HCT116 (cell line): ENCODE measurements at regions not wholly inside any gene's neighbourhood (a gene's known extent, or its start where the extent isn't known, plus 50 kb on each side); places are given as distances from the start of the nearest gene placed in this dataset.

Source experiments
- ATAC-seq: fragments of 200-7000 bp; cut with Tn5 transposase; 2 replicates; pipeline ENCODE4 v1.9.1; 2020; ENCODE audit warnings: mild to moderate bottlenecking, moderate library complexity
- BruUV-seq: library from RNA; stranded (reverse); fragments of 400-500 nt; replicated peaks from 2 replicates; lab custom pipeline; 2021; lab: Mats Ljungman, UMichigan
- CTCF ChIA-PET: fragments of 300-600 bp; sonication (Branson Sonifier 250); formaldehyde crosslinking; loops from one replicate; lab custom pipeline; 2021; ENCODE audit warnings: antibody characterized with exemption; lab: Charles Lee
- POLR2A ChIA-PET: fragments of 300-600, 350-600 bp; sonication (Branson Sonifier 250); formaldehyde crosslinking; loops from one replicate; lab custom pipeline; 2021; ENCODE audit warnings: antibody characterized with exemption; lab: Charles Lee
- RAD21 ChIA-PET, 2 experiments: fragments of 300-600 bp; sonication (Branson Sonifier 250); formaldehyde crosslinking; loops; one replicate each; lab custom pipeline; 2023; ENCODE audit warnings: low total read pairs in 2 of 2; ENCODE audit not compliant: uncharacterized antibody in 2 of 2, unreplicated experiment in 2 of 2, low non-redundant PET in 1 of 2; lab: Charles Lee
- DNase-seq: peaks from one replicate; pipeline ENCODE4 v3.0.0-alpha.2; 2010; ENCODE audit warnings: low read depth, low spot score
- H2AFZ ChIP-seq: fragments of 200-600 bp; shearing (Covaris generic), sonication (generic); 2 replicates; pipeline ENCODE4 v1.6.1; 2017; ENCODE audit warnings: low read depth, mixed run types, mixed read lengths, antibody characterized with exemption, low read length; ENCODE audit not compliant: poor library complexity, severe bottlenecking
- H3K27ac ChIP-seq: 2 replicates; pipeline ENCODE4 v1.5.1; 2012; ENCODE audit warnings: low read depth, low read length
- H3K27me3 ChIP-seq: fragments of 200-600 bp; sonication (generic); 2 replicates; pipeline ENCODE4 v1.6.1; 2016; ENCODE audit warnings: mixed run types, low read length, mixed read lengths; ENCODE audit not compliant: insufficient read depth
- H3K36me3 ChIP-seq, 2 experiments: fragments of 200-500 bp in 1 of 2; fragments of 200-600 bp in 1 of 2; sonication (Bioruptor generic) in 1 of 2; sonication (generic) in 1 of 2; 2 replicates each; pipeline versions ENCODE4 v1.5.1 to v1.6.1; 2014 to 2016; ENCODE audit warnings: low read length in 2 of 2, inconsistent platforms in 1 of 2, mixed read lengths in 1 of 2, mixed run types in 1 of 2; ENCODE audit not compliant: insufficient read depth in 2 of 2, control insufficient read depth in 1 of 2
- H3K4me1 ChIP-seq, 2 experiments: fragments of 200-600 bp in 1 of 2; sonication (generic) in 1 of 2; 2 replicates each; pipeline versions ENCODE4 v1.5.1 to v1.6.1; 2012 to 2017; ENCODE audit warnings: low read length in 2 of 2, inconsistent platforms in 1 of 2, mild to moderate bottlenecking in 1 of 2, mixed read lengths in 1 of 2, mixed run types in 1 of 2, moderate library complexity in 1 of 2; ENCODE audit not compliant: insufficient read depth in 2 of 2, control insufficient read depth in 1 of 2
- H3K4me2 ChIP-seq: fragments of 200-600 bp; sonication (generic); 2 replicates; pipeline ENCODE4 v1.6.1; 2017; ENCODE audit warnings: mixed run types, low read length, mixed read lengths
- H3K4me3 ChIP-seq, 2 experiments: fragments of 200-600 bp in 1 of 2; sonication (generic) in 1 of 2; replicated peaks in 1 of 2; 2 replicates each; pipeline ENCODE4 v1.5.1; 2011 to 2016; ENCODE audit warnings: low read length in 2 of 2, control low read depth in 1 of 2, low read depth in 1 of 2, mild to moderate bottlenecking in 1 of 2, mixed read lengths in 1 of 2, mixed run types in 1 of 2
- H3K79me2 ChIP-seq: fragments of 200-600 bp; sonication (generic); 2 replicates; pipeline ENCODE4 v1.6.1; 2017; ENCODE audit warnings: mild to moderate bottlenecking, mixed run types, low read length, moderate library complexity, mixed read lengths; ENCODE audit not compliant: insufficient read depth
- H3K9ac ChIP-seq: fragments of 200-600 bp; sonication (generic); 2 replicates; pipeline ENCODE4 v1.6.1; 2016; ENCODE audit warnings: low read length, mixed read lengths
- H3K9me2 ChIP-seq: fragments of 200-600 bp; sonication (generic), shearing (Covaris generic); 2 replicates; pipeline ENCODE4 v1.6.1; 2017; ENCODE audit warnings: mixed run types, mild to moderate bottlenecking, moderate library complexity; ENCODE audit not compliant: insufficient read depth
- H3K9me3 ChIP-seq, 2 experiments: fragments of 200-500 bp in 1 of 2; fragments of 200-600 bp in 1 of 2; sonication (Bioruptor generic) in 1 of 2; sonication (generic) in 1 of 2; 2 replicates each; pipeline ENCODE4 v1.6.1; 2014 to 2017; ENCODE audit warnings: low read length in 2 of 2, mixed read lengths in 2 of 2, inconsistent platforms in 1 of 2, low read depth in 1 of 2, mild to moderate bottlenecking in 1 of 2, mixed run types in 1 of 2, moderate library complexity in 1 of 2; ENCODE audit not compliant: control insufficient read depth in 1 of 2, insufficient read depth in 1 of 2
- H4K20me1 ChIP-seq: fragments of 200-600 bp; sonication (generic), shearing (Covaris generic); 2 replicates; pipeline ENCODE4 v1.6.1; 2017; ENCODE audit warnings: mixed run types, mild to moderate bottlenecking, moderate library complexity; ENCODE audit not compliant: insufficient read depth
- ELF1 ChIP-seq: IDR thresholded peaks from 2 replicates; pipeline ENCODE4 v1.6.1; 2012; ENCODE audit warnings: low read depth, borderline replicate concordance
- FOSL1 ChIP-seq: IDR thresholded peaks from 2 replicates; pipeline ENCODE4 v1.6.1; 2012; ENCODE audit warnings: low read depth
- JUND ChIP-seq: IDR thresholded peaks from 2 replicates; pipeline ENCODE4 v1.6.1; 2012
- MAX ChIP-seq: IDR thresholded peaks from 2 replicates; pipeline ENCODE4 v1.6.1; 2012
- POLR2AphosphoS5 ChIP-seq: IDR thresholded peaks from 2 replicates; pipeline ENCODE4 v1.6.1; 2011; ENCODE audit warnings: mild to moderate bottlenecking, low read depth, low read length, moderate library complexity
- RAD21 ChIP-seq: IDR thresholded peaks from 2 replicates; pipeline ENCODE4 v1.6.1; 2012; ENCODE audit warnings: low read depth, mild to moderate bottlenecking
- SIN3A ChIP-seq: IDR thresholded peaks from 2 replicates; pipeline ENCODE4 v1.6.1; 2012; ENCODE audit warnings: low read depth
- SP1 ChIP-seq: IDR thresholded peaks from 2 replicates; pipeline ENCODE4 v1.6.1; 2012; ENCODE audit warnings: low read depth
- SRF ChIP-seq: IDR thresholded peaks from 2 replicates; pipeline ENCODE4 v1.6.1; 2012; ENCODE audit warnings: low read depth
- ZNF274 ChIP-seq: fragments of 200-500 bp; sonication (Bioruptor generic); IDR thresholded peaks from 2 replicates; pipeline ENCODE4 v1.6.1; 2014; ENCODE audit warnings: mild to moderate bottlenecking, low read depth, low read length, inconsistent platforms
- intact Hi-C: fragments of 100-400 bp; cut with micrococcal nuclease; formaldehyde crosslinking; loops from 2 replicates; pipeline ENCODE4 v1.10.0; 2022
- TF ChIP-seq, protein P1 (sequence below), 3 experiments: fragments of 200-600 bp in 1 of 3; sonication (generic) in 1 of 3; IDR thresholded peaks in 2 of 3; conservative IDR thresholded peaks in 1 of 3; 2 replicates each; pipeline ENCODE4 v1.5.1; 2012 to 2017; ENCODE audit warnings: low read depth in 2 of 3, low read length in 2 of 3, antibody characterized with exemption in 1 of 3, borderline replicate concordance in 1 of 3, control low read depth in 1 of 3, mild to moderate bottlenecking in 1 of 3, mixed read lengths in 1 of 3, mixed run types in 1 of 3, moderate library complexity in 1 of 3; ENCODE audit not compliant: insufficient read depth in 1 of 3
- TF ChIP-seq, protein P2 (sequence below): IDR thresholded peaks from 2 replicates; pipeline ENCODE4 v1.6.1; 2012; ENCODE audit warnings: low read depth

DNA sequence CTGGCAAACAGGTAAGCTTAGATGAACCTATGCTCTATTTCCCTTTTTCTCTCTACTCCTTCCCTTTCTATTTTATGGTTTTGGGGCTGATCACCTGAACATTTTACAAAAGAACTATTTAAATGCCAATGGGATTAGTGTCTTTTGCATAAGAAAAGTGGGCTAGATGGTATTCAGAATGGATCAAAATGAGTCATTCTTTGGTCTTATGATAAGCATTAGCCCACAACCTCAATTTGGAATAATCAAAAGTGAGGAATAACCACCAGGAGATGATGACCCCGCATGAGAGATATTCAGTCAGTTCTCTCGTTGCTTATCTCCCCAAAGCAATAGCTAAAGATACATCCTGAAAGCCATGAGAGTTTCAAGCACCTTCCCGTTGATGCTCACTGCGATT is 399.0 kb upstream of the CADM1 start:
- DNase-seq: no peak
- POLR2A ChIA-PET: no interaction called here
- Histone ChIP-seq H3K9me2 (no peaks in the 10 kb centered on the region), H4K20me1 (no peaks in the 10 kb centered on the region), H3K4me1 (no peaks in the 10 kb centered on the region), H2AFZ (no peak overlapping the region), H3K27ac (no peak overlapping the region), H3K4me2 (no peak overlapping the region), H3K36me3 (no peaks in the 10 kb centered on the region), H3K9ac (no peak overlapping the region), H3K79me2 (no peaks in the 10 kb centered on the region), H3K4me3 (no peak overlapping the region), H3K9me3 (no peaks in the 10 kb centered on the region; a peak in 2 of 4 replicates), H3K27me3 (no peaks in the 10 kb centered on the region)
- CTCF ChIA-PET: no interaction called here
- intact Hi-C loops: no loop called here
- BruUV-seq: no TSS peak
- RAD21 ChIA-PET: no interaction called here
- ATAC-seq: no peak
- no peak for TF ChIP-seq ELF1
- TF ChIP-seq FOSL1: no peak
- no peak for TF ChIP-seq POLR2AphosphoS5
- TF ChIP-seq SIN3A: no peak
- no peak for TF ChIP-seq SRF
- no peak for TF ChIP-seq JUND
- TF ChIP-seq, protein P1, sequence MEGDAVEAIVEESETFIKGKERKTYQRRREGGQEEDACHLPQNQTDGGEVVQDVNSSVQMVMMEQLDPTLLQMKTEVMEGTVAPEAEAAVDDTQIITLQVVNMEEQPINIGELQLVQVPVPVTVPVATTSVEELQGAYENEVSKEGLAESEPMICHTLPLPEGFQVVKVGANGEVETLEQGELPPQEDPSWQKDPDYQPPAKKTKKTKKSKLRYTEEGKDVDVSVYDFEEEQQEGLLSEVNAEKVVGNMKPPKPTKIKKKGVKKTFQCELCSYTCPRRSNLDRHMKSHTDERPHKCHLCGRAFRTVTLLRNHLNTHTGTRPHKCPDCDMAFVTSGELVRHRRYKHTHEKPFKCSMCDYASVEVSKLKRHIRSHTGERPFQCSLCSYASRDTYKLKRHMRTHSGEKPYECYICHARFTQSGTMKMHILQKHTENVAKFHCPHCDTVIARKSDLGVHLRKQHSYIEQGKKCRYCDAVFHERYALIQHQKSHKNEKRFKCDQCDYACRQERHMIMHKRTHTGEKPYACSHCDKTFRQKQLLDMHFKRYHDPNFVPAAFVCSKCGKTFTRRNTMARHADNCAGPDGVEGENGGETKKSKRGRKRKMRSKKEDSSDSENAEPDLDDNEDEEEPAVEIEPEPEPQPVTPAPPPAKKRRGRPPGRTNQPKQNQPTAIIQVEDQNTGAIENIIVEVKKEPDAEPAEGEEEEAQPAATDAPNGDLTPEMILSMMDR (IDR thresholded peaks at IDR 0.05 in 2 of 3, conservative IDR thresholded peaks at IDR 0.05 in 1 of 3; ENCODE audit: borderline replicate concordance in 1 of 3, insufficient read depth in 1 of 3, low read depth in 2 of 3, low read length in 2 of 3): no peak
- TF ChIP-seq ZNF274: no peak
- TF ChIP-seq RAD21: no peak
- no peak for TF ChIP-seq MAX
- no peak for TF ChIP-seq SP1
- TF ChIP-seq, protein P2, sequence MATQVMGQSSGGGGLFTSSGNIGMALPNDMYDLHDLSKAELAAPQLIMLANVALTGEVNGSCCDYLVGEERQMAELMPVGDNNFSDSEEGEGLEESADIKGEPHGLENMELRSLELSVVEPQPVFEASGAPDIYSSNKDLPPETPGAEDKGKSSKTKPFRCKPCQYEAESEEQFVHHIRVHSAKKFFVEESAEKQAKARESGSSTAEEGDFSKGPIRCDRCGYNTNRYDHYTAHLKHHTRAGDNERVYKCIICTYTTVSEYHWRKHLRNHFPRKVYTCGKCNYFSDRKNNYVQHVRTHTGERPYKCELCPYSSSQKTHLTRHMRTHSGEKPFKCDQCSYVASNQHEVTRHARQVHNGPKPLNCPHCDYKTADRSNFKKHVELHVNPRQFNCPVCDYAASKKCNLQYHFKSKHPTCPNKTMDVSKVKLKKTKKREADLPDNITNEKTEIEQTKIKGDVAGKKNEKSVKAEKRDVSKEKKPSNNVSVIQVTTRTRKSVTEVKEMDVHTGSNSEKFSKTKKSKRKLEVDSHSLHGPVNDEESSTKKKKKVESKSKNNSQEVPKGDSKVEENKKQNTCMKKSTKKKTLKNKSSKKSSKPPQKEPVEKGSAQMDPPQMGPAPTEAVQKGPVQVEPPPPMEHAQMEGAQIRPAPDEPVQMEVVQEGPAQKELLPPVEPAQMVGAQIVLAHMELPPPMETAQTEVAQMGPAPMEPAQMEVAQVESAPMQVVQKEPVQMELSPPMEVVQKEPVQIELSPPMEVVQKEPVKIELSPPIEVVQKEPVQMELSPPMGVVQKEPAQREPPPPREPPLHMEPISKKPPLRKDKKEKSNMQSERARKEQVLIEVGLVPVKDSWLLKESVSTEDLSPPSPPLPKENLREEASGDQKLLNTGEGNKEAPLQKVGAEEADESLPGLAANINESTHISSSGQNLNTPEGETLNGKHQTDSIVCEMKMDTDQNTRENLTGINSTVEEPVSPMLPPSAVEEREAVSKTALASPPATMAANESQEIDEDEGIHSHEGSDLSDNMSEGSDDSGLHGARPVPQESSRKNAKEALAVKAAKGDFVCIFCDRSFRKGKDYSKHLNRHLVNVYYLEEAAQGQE: no peak
